ENCODE measurements at regions not wholly inside any gene's neighbourhood (a gene's known extent, or its start where the extent isn't known, plus 50 kb on each side); places are given as distances from the start of the nearest gene placed in this dataset.
"Not testable (repeated sequence)": the region's sequence is repeated elsewhere in the genome, so short reads cannot be mapped to it uniquely, and the experiment has no call there.

DNA sequence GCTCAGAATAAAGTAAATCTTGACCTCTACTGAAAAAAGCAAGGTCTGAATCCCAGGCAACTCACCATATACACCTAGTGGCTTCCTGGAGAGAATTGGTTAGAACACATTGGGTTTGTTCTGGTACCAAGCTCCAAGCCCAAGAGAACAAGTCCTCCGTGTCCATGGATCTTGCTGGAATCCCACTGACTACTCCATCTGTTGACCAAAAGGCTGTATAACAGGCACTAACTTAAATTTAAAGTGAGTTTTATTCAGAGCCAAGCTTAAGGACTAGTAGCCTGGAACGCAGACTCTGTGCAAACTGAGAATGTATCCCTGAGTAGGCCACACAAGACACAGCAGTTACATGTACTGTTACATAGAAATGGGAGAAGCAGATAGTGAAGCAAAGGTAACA, 342.1 kb upstream of the LRRC3B start:
- no peak for DNase-seq (ENCODE audit: low read depth)

DNA sequence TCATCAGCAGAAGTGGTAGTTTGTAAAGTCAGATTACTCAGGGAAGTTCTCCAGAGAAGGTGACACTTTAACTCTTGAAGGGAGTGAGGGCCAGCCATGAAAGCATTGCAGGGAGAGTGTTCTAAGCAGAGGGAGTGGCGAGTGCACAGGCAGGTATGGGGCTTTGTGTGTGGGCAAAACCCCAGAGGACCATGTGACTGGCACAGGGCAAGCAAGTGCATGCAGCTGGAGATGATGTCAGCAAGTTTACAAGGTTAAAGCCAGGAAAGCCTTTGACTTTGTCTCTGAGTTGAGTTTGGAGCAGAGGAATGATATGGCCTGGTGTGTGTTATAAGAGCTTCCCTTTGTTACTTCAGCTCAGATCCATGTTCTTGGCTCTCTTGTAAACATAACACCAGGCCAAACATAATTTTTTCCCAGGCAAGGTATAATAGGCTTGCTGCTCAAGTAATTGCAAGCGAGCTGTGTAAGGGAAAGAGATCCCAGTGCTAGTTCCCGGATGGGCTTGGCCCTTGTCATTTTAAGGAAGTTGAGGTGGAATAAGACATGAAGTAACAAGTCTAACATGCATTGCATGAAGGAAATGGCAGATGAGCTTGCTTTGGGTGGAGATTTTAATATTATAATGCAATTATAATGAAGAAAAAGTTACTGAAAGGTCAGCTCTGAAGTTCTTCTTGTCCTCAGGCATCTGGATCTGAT, 341.1 kb upstream of the LRRC3B start:
- no peak for DNase-seq (ENCODE audit: low read depth)

DNA sequence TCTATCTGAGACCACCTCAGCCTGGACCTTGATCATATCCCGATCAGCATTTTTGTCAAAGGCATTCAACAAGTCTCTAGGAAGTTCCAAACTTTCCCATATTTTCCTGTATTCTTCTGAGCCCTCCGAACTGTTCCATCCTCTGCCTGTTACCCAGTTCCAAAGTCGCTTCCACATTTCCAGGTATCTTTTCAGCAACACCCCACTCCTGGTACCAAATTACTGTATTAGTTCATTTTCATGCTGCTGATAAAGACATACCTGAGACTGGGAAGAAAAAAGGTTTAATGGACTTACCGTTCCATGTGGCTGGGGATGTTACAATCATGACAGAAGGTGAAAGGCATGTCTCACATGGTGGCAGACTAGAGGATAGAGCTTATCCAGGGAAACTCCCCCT, 338.1 kb upstream of the LRRC3B start:
- not testable (repeated sequence) for DNase-seq (ENCODE audit: low read depth)

DNA sequence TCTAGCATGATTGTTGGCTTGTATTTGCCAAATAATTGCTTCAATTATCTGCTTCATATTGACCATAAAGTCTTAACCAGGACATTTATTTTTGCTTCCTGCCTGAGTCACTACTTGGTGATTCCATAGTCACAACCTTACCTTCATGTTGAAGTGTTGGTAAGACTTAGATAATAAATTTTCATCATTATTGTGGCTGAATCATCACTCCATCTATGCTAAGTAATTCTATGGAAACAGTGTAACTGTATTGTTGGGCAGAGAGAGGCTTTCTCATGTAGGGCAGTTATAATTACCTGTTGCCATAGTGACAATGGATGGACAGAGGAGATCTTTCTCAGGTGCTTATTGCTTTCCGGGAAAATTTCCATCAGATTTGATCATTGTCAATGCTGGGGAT, 330.7 kb upstream of the LRRC3B start:
- DNase-seq (ENCODE audit: low read depth) = no peak

DNA sequence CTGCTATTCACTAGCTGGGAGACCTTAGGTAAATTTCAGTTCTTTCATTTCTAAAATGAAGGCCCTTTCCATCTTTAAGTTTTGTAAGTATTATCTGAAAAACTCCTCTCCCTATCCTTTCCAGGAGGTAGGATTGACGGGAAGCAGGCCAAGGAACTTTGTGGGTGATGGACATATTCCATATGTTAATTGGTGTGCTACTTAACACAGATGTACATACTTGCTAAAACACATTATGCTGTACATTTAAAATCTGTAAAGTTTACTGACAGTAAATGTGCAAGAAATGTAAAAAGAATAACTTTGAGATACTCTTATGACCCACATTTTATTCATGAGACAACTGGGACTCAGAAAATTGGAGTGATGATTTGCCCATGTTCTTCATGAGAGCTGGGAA, 329.8 kb upstream of the LRRC3B start:
- DNase-seq (ENCODE audit: low read depth) = no peak

DNA sequence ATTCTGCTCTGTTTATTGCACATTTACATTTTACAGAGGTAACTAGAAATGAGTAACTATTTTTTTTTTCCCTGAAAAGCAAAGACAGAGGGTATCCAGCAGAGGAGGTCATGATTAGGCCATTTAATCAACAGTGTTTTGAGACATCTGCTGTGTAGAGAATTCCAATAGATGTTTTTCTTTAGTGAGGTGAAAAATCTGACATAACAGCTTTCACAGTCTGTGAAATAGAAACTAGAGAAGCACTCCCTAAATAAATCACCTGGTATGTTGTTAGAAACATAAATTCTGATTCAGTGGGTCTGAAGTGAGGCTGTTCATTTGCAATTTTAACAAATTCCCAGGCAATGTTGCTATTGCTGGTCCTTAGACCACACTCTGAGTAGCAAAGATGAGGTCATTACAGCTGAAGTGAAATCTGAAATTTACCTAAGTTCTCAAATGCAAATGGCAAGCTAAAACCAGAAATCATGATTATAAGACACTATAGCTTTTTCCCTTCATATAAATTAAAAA, 329.2 kb upstream of the LRRC3B start:
- DNase-seq (ENCODE audit: low read depth) = no peak

DNA sequence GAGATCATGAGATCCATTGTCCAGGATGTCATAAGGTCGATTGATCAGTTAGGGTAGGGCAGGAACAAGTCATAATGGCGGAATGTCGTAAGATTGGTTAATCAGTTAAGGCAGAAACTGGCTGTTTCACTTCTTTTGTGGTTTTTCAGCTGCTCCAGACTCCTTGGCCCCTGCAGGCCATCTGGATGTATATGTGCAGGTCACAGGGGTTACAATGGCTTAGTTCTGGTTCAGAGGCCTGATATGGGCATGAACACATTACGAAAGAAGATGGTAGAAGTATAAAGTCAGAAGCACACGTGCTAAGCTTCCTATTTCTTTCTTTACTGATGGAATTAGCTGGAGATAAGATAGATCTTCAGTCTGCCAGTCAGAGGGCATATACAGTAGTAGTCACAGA, 315.4 kb upstream of the LRRC3B start:
- no peak for DNase-seq (ENCODE audit: low read depth)

DNA sequence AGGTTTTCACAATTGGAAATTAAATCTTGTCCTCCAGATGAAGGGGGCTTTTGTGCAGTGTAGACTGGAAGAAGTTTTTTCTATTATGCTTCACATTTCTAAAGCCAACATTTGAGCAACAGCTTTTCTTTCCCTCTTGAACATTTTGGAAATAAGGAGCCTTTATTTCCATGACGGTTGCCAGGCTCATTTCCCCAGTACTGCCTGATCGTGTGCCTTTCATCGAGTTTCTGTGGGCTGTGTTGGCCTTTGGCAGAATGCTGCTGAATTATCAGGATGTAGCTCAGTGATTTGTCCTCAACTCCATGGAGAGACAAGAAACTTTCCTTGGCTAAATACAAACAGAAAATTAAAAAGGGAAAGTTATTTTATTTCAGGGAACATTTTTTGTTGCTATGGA, 314.8 kb upstream of the LRRC3B start:
- no peak for DNase-seq (ENCODE audit: low read depth)

DNA sequence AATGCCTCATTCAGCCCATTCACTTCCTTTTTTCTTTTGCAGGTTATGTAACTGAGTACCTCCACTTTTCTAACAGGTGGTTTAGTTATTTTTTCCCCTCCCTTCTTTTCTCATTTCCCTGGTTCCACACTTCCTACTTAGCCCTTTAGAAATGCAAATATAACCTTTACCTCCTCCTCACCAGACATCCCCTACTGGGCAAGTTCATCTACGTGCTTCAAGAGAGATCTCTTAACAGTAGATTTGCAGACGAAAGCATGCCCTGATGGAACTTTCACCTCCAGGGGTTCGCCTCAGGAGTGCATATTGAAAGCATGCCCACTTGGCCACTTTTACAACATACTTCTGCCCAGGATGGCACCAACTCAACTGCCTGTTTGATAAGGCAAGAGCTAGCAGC, 314.1 kb upstream of the LRRC3B start:
- no peak for DNase-seq (ENCODE audit: low read depth)

DNA sequence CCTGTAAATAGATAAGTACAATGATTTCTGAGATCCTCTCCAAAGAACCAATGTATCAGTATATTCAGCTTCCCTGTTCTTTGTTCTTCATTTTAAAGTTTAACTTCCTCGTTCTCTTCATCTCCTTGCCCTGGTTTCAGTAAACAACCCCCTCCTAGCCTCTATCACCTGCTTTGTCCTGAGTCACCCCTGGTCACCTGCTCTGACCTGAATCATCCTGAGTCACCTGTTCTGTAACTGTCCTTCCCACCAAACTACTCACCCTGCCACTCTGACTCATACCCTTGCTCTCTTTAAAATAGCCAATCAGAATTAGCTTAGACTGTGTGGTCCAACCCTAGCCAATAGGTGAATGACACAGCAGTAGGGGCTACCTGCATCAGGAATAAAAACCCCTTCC, 313.0 kb upstream of the LRRC3B start:
- DNase-seq (ENCODE audit: low read depth) = not testable (repeated sequence)

DNA sequence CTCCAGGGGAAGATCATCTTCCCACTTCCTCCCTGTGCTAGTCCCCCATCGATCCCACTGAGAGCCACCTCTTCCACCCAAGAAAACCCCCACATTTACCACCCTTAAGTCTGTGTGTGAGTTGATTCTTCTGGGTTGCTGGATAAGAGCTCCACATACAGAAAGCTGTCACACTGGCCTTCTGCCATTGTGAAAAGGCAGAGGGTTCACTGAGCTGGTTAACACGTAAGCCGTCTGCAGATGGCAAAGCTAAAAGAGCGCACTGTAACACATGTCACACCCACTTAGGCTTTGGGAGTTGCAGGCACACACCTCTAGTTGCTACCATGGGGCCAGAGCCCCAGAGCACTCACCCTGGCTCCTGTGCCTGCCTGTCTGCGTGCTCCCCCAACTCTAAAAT, 309.8 kb upstream of the LRRC3B start:
- no peak for DNase-seq (ENCODE audit: low read depth)

DNA sequence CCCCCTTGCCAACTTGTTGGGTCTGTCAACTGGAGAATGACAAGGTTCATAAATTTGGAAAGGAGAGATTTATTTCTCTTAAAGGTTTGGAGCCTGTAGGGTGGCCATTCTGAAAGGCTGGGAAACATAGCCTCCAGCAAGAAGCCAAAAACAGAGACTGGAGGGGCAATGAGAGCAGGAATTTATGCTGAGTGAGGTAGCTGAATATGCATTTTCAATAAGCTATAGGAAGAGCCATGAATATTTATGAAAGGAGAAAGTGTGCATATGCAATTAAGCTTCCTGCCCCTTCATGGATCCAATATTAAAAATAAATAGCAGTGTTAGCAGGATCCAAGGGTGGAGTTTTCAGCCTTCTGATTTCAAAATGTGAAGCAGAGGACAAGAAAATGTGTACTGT, 306.1 kb upstream of the LRRC3B start:
- no peak for DNase-seq (ENCODE audit: low read depth)

DNA sequence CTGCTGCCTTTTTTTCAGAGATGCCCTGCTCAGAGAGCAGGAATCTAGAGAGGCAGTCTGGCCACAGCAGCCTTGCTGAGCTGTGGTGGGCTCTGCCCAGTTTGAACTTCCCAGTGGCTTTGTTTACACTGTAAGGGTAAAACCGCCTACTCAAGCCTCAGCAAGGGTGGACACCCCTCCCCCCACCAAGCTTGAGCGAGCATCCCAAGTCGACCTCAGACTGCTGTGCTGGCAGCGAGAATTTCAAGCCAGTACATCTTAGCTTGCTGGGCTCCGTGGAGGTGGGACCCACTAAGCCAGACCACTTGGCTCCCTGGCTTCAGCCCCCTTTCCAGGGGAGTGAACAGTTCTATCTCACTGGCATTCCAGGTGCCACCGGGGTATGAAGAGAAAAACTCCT, 298.8 kb upstream of the LRRC3B start:
- not testable (repeated sequence) for DNase-seq (ENCODE audit: low read depth)

DNA sequence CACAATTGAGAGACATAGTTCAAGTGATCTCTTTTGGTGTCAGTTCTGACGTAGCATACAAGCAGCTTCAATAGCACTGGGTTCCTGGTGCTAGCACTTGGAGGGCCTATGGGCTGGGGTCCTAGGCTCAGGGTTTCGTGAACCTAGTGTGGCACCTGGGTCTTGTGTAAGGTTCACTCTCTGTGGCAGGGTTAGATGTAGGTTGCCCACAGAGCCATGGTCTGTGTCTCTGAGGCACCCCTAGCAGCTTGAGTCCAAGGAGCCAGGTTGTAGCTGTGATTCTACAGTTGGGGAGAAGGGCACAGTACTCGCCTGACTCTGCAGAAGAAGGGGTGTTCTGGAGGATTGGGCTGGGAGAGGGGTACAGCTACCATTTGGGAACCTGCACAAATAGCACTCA, 282.6 kb upstream of the LRRC3B start:
- no peak for DNase-seq (ENCODE audit: low read depth)

DNA sequence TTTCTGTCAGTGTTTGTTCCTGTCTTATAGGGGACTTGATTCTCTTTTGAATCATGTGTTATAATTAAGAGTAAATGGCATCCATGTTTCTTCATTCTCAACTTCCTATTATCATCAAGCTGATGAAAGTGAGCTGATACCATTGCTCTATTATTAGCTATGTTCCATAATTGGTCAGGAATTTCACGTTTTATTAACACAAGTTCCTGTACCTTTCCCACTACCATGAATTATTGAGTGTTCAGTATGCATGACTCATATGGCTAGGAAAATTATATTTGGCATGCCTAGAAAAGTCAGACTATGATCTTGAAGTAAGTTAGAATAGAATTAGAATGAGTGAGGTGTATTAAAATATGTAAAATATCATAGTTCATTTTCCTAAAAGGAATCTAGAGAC, 278.9 kb upstream of the LRRC3B start:
- no peak for DNase-seq (ENCODE audit: low read depth)

DNA sequence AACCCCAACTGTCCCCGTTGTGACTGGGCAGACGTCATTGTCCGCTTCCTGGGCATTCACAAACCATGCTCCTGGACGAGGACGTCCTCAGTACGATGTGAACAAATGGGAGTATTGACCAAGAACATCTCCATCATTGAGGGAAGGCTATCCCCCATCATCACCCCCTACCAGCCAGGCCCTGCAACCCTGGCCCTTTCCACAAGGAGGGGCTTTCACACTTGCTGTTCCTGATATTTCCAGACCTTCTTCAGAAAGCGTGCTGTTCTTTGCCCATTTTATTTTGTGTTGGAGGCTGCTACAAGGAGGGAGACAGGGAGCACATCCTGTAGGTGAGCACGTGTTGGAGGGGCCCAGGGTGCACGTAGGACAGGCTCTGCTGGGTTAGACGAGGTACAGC, 277.0 kb upstream of the LRRC3B start:
- DNase-seq (ENCODE audit: low read depth) = no peak

DNA sequence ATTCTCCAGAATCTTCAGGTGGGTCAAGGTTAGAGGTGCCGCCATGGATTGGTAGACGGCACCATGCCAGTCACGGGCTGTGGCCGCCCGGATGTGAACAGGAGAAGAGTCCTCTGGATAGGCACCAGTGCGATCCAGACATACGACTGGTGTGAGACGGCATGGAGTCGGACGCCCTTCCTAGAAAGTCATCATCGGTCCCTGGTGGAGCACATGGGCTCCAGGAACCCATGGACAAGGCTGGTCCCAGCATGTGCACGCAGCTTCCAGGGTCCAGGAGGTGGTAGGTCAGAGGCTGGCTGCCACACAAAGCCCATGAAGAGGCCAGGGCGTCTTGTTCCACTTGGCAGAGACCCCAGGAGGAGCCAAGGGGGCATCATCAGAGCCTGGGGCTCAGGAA, 276.1 kb upstream of the LRRC3B start:
- DNase-seq (ENCODE audit: low read depth) = no peak

DNA sequence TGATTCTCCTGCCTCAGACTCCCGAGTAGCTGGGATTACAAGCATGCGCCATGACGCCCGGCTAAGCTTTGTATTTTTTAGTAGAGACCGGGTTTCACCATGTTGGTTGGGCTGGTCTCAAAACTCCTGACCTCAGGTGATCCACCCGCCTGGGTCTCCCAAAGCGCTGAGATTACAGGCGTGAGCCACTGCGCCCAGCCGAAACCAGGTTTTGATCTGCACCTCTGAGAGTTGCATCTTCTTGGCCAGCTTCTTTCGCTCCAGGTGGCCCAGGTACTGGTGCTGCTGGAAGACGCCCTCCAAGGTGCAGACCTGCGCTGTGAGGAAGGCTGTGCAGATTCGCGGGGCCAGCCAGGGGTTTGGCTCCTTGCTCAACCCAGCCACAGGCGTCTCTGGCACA, 275.4 kb upstream of the LRRC3B start:
- DNase-seq (ENCODE audit: low read depth) = no peak

DNA sequence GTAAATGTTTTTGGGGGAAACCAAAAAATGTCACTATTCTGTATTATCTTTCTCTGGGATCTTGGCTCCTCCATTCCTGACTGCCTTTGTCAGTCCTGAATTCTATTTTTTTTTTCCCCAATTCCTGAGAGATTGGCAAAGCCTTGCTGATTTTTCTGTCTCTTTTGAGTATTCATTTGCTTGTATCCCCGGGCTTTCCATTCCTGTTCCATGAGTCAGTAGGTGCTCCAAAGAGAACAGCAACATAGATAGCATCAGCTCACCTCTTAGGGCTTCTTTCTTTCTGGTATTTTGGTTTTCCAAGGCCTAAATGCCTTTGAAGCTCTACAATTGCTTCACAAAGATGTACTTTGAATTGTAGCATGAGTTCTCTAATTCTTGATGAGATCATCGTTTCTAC, 271.7 kb upstream of the LRRC3B start:
- DNase-seq (ENCODE audit: low read depth) = no peak

DNA sequence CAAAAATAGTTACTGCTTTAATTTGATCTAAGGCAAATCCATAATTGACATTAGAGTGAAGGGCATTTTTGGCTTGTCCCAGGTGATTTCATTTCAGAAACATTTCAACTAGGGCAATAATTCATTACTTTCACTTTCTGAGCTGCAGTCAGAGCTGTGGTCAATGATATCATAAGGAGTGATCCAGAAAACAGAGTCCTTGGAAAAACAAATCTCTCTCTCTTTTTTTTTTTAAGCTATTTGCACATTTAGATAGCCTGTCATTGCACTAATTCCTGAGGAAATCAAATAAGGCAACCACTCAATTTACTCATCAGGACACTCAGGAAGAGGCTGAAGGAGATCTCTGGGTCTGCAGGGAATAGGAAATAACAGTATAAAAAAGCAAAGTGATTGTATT, 269.5 kb upstream of the LRRC3B start:
- DNase-seq (ENCODE audit: low read depth) = no peak

DNA sequence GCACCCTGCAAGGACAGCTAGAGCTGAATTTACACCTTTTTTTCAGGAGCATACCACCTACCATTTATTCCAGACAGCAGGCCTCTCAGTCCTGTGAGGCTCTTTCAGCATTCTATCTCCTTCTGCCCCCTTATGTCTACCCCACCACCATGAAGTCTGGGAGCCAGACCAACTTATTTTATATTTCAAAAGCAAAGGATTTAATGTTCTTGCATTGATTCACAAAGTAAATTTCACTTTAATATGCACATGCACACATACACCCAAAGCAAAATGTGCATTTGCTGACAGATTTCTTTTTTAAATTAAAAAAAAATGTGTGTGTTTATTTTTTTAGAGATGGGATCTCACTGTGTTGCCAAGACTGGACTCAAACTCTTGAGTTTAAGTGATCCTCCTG, 264.2 kb upstream of the LRRC3B start:
- no peak for DNase-seq (ENCODE audit: low read depth)

DNA sequence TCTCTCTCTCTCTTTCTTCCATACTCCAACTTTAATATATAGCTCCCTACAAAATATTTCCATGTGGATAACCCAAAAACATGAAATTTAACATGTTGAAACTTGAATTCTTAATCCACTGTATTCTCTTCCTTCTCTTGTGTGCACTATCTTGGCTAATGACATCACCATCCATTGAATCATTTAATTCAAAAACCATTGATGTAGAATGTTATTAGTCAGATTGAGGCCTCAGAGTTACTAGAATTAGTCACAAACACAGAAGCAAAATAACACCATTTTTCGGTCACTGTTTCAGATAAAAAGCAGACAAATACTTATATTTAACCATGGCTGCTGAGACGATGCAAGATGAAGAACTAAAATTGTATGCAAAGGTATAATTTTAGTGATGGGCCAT, 256.9 kb upstream of the LRRC3B start:
- no peak for DNase-seq (ENCODE audit: low read depth)

DNA sequence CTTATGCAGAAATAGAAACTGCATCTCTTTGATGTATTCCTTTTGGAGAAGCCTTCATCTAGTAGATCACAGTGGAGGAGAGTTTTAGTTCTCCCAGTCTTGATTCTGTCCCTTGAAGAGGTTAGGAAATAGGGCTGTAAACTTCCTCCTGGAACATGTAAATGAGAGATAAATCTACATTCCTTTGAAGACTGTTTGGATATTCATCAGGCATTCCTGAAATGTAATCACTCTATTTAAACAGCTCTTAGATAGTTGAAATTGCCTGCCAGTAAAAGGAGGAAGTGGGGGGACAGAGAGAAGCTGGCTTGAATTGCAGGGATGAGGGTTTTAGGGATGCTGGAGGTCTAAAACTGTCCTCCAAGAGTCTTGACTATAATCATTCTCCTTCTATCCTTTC, 254.3 kb upstream of the LRRC3B start:
- DNase-seq (ENCODE audit: low read depth) = no peak

DNA sequence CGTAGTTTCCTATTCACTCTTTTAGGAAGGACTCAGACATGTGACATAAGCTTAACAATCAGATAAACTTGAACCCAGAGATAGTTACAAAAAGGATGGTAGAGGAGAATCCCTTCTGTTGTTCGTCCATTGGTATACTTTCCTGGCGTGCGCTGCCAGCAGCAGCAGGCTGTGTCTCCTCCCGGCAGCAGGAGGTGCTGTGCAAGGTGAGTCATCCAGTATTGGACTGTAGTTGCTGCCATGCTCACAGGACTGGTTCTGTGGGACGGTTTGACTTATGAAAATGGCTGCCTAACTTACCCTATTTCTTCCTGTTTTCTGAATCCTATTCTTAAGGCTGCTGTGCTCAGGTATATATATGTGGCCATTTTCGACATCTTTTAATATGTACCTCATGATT, 253.4 kb upstream of the LRRC3B start:
- DNase-seq (ENCODE audit: low read depth) = no peak
